OCI-LY1 (cell line): ENCODE measurements at regions not wholly inside any gene's neighbourhood (a gene's known extent, or its start where the extent isn't known, plus 50 kb on each side); places are given as distances from the start of the nearest gene placed in this dataset.

Experiments used
- H2AFZ ChIP-seq: fragments of 200-600 bp; sonication (generic), shearing (Covaris generic); 2 replicates; pipeline ENCODE4 v1.6.0; 2014; ENCODE audit warnings: antibody characterized with exemption, mild to moderate bottlenecking, low read length
- H3F3A ChIP-seq: fragments of 200-600 bp; sonication (generic), shearing (Covaris generic); 2 replicates; pipeline ENCODE4 v1.6.0; 2014; ENCODE audit warnings: mild to moderate bottlenecking, antibody characterized with exemption, low read length, moderate library complexity; ENCODE audit not compliant: insufficient read depth
- H3K27ac ChIP-seq: fragments of 200-600 bp; sonication (generic); 2 replicates; pipeline ENCODE4 v1.5.1; 2014; ENCODE audit warnings: low read length, mixed run types, mild to moderate bottlenecking, low read depth; ENCODE audit not compliant: poor library complexity, severe bottlenecking
- H3K27me3 ChIP-seq: fragments of 200-600 bp; sonication (generic); 2 replicates; pipeline ENCODE4 v1.6.0; 2014; ENCODE audit warnings: antibody characterized with exemption, mild to moderate bottlenecking, low read length, moderate library complexity; ENCODE audit not compliant: insufficient read depth
- H3K36me3 ChIP-seq: fragments of 200-600 bp; sonication (generic); 2 replicates; pipeline ENCODE4 v1.6.1; 2014; ENCODE audit warnings: mild to moderate bottlenecking, antibody characterized with exemption, low read length, moderate library complexity, mixed read lengths; ENCODE audit not compliant: insufficient read depth
- H3K4me1 ChIP-seq: fragments of 200-600 bp; sonication (generic); 2 replicates; pipeline ENCODE4 v1.5.1; 2014; ENCODE audit warnings: mild to moderate bottlenecking, low read length, moderate library complexity; ENCODE audit not compliant: insufficient read depth, severe bottlenecking
- H3K4me2 ChIP-seq: fragments of 200-600 bp; sonication (generic), shearing (Covaris generic); 2 replicates; pipeline ENCODE4 v1.6.1; 2014; ENCODE audit warnings: low read length
- H3K4me3 ChIP-seq: fragments of 200-600 bp; sonication (generic); 2 replicates; pipeline ENCODE4 v1.5.1; 2014; ENCODE audit warnings: low read length, low read depth, mild to moderate bottlenecking, mixed read lengths; ENCODE audit not compliant: poor library complexity, severe bottlenecking
- H3K79me2 ChIP-seq: fragments of 200-600 bp; shearing (Covaris generic); 2 replicates; pipeline ENCODE4 v1.6.1; 2016; ENCODE audit warnings: mixed run types, low read length, mixed read lengths; ENCODE audit not compliant: insufficient read depth
- H3K9ac ChIP-seq: fragments of 200-600 bp; sonication (generic), shearing (Covaris generic); 2 replicates; pipeline ENCODE4 v1.6.1; 2014; ENCODE audit warnings: mild to moderate bottlenecking, low read length, mixed read lengths
- H3K9me2 ChIP-seq: fragments of 200-600 bp; sonication (generic), shearing (Covaris generic); 2 replicates; pipeline ENCODE4 v1.6.1; 2014; ENCODE audit warnings: low read depth, mild to moderate bottlenecking, low read length, mixed read lengths
- H3K9me3 ChIP-seq: fragments of 200-600 bp; shearing (Covaris generic); 2 replicates; pipeline ENCODE4 v1.6.1; 2014; ENCODE audit warnings: low read length, mixed read lengths
- H4K20me1 ChIP-seq: fragments of 200-600 bp; sonication (generic), shearing (Covaris generic); 2 replicates; pipeline ENCODE4 v1.6.0; 2016; ENCODE audit warnings: mild to moderate bottlenecking, low read length; ENCODE audit not compliant: insufficient read depth
- EZH2 ChIP-seq: fragments of 200-600 bp; sonication (generic), shearing (Covaris generic); IDR thresholded peaks from 2 replicates; pipeline ENCODE4 v1.8.0; 2017; ENCODE audit warnings: borderline replicate concordance, mixed run types, mild to moderate bottlenecking, antibody characterized with exemption, low read length, moderate library complexity, mixed read lengths
- TF ChIP-seq, protein P1 (sequence below): fragments of 200-600 bp; sonication (generic), shearing (Covaris generic); IDR thresholded peaks from 2 replicates; pipeline ENCODE4 v1.5.1; 2017; ENCODE audit warnings: mild to moderate bottlenecking, antibody characterized with exemption, low read length, moderate library complexity, mixed read lengths

GRCh38 chr2:53504507-53504906 lies 263.1 kb upstream of the CHAC2 start:
- H3K27ac ChIP-seq, result no peak overlapping the region
- no peak overlapping the region for H3K9ac ChIP-seq
- no peaks in the 10 kb centered on the region for H3K9me3 ChIP-seq
- no peaks in the 10 kb centered on the region for H3K9me2 ChIP-seq
- no peak overlapping the region for H3K4me2 ChIP-seq
- H3K36me3 ChIP-seq, result no peaks in the 10 kb centered on the region
- H3K4me3 ChIP-seq, result no peak overlapping the region
- no peak overlapping the region for H2AFZ ChIP-seq
- H3F3A ChIP-seq, result no peaks in the 10 kb centered on the region
- TF ChIP-seq, protein P1, sequence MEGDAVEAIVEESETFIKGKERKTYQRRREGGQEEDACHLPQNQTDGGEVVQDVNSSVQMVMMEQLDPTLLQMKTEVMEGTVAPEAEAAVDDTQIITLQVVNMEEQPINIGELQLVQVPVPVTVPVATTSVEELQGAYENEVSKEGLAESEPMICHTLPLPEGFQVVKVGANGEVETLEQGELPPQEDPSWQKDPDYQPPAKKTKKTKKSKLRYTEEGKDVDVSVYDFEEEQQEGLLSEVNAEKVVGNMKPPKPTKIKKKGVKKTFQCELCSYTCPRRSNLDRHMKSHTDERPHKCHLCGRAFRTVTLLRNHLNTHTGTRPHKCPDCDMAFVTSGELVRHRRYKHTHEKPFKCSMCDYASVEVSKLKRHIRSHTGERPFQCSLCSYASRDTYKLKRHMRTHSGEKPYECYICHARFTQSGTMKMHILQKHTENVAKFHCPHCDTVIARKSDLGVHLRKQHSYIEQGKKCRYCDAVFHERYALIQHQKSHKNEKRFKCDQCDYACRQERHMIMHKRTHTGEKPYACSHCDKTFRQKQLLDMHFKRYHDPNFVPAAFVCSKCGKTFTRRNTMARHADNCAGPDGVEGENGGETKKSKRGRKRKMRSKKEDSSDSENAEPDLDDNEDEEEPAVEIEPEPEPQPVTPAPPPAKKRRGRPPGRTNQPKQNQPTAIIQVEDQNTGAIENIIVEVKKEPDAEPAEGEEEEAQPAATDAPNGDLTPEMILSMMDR, result no peak
- TF ChIP-seq EZH2, result no peak
- no peaks in the 10 kb centered on the region for H3K79me2 ChIP-seq
- H4K20me1 ChIP-seq, result no peaks in the 10 kb centered on the region
- no peaks in the 10 kb centered on the region for H3K4me1 ChIP-seq
- H3K27me3 ChIP-seq, result no peaks in the 10 kb centered on the region

GRCh38 chr2:53500181-53500580 lies 267.4 kb upstream of the CHAC2 start:
- H3K9me2 ChIP-seq, result no peaks in the 10 kb centered on the region
- H3K9me3 ChIP-seq, result no peaks in the 10 kb centered on the region
- no peak overlapping the region for H3K9ac ChIP-seq
- H3K4me1 ChIP-seq, result no peaks in the 10 kb centered on the region
- no peak overlapping the region for H3K4me3 ChIP-seq
- no peaks in the 10 kb centered on the region for H3F3A ChIP-seq
- no peaks in the 10 kb centered on the region for H3K27me3 ChIP-seq
- no peak overlapping the region for H2AFZ ChIP-seq
- TF ChIP-seq EZH2, result no peak
- TF ChIP-seq, protein P1, result no peak
- no peak overlapping the region for H3K27ac ChIP-seq
- no peaks in the 10 kb centered on the region for H3K79me2 ChIP-seq
- no peak overlapping the region for H3K4me2 ChIP-seq
- no peaks in the 10 kb centered on the region for H4K20me1 ChIP-seq
- H3K36me3 ChIP-seq, result no peaks in the 10 kb centered on the region

- H3K79me2 ChIP-seq, result no peaks in the 10 kb centered on the region
- H3K4me3 ChIP-seq, result no peak overlapping the region
- H3F3A ChIP-seq, result no peaks in the 10 kb centered on the region
- no peak for TF ChIP-seq EZH2
- no peak overlapping the region for H3K4me2 ChIP-seq
- H3K27me3 ChIP-seq, result no peaks in the 10 kb centered on the region
- no peaks in the 10 kb centered on the region for H3K9me2 ChIP-seq
- no peaks in the 10 kb centered on the region for H4K20me1 ChIP-seq
- H3K4me1 ChIP-seq, result no peaks in the 10 kb centered on the region
- no peaks in the 10 kb centered on the region for H3K9me3 ChIP-seq
- no peak overlapping the region for H2AFZ ChIP-seq
- no peak overlapping the region for H3K9ac ChIP-seq
- H3K27ac ChIP-seq, result no peak overlapping the region
- no peaks in the 10 kb centered on the region for H3K36me3 ChIP-seq
These were observed 269.4 kb upstream of the CHAC2 start for GRCh38 chr2:53498210-53498609.

- Histone ChIP-seq H4K20me1 (no peaks in the 10 kb centered on the region), H3K4me2 (no peak overlapping the region), H3F3A (no peaks in the 10 kb centered on the region), H3K27ac (no peak overlapping the region), H3K36me3 (no peaks in the 10 kb centered on the region), H3K4me3 (no peak overlapping the region), H3K9ac (no peak overlapping the region), H2AFZ (no peak overlapping the region), H3K9me3 (no peaks in the 10 kb centered on the region), H3K27me3 (no peaks in the 10 kb centered on the region), H3K9me2 (no peaks in the 10 kb centered on the region), H3K79me2 (no peaks in the 10 kb centered on the region), H3K4me1 (no peaks in the 10 kb centered on the region)
- TF ChIP-seq, protein P1, result no peak
- TF ChIP-seq EZH2, result no peak
These were observed 270.6 kb upstream of the CHAC2 start for GRCh38 chr2:53497020-53497419.
